Uterus (tissue), 3 donors: ENCODE measurements at regions not wholly inside any gene's neighbourhood (a gene's known extent, or its start where the extent isn't known, plus 50 kb on each side); places are given as distances from the start of the nearest gene placed in this dataset.

ENCODE experiments used
- DNase-seq, 2 donors: peaks; one replicate each; pipeline ENCODE4 v3.0.0-alpha.2; 2019 to 2020
- H3K27ac ChIP-seq, 2 donors: fragments of 200-600 bp; sonication (generic); 1 replicate in 1 of 2; 2 replicates in 1 of 2; pipeline ENCODE4 v1.5.1; 2016 to 2018
- H3K27me3 ChIP-seq, 2 donors: fragments of 200-600 bp; sonication (generic); one replicate each; pipeline ENCODE4 v1.5.1; 2018 to 2019; ENCODE audit warnings: control low read depth in 1 of 2
- H3K36me3 ChIP-seq, 2 donors: fragments of 200-600 bp; sonication (generic); one replicate each; pipeline ENCODE4 v1.5.1; 2019; ENCODE audit warnings: control low read depth in 1 of 2
- H3K4me1 ChIP-seq, 2 donors: fragments of 200-600 bp; sonication (generic); one replicate each; pipeline ENCODE4 v1.5.1; 2018 to 2019; ENCODE audit warnings: control low read depth in 1 of 2
- H3K4me3 ChIP-seq, 2 donors: fragments of 200-600 bp; sonication (generic); 1 replicate in 1 of 2; 2 replicates in 1 of 2; pipeline ENCODE4 v1.5.1; 2018 to 2019; ENCODE audit warnings: mild to moderate bottlenecking in 1 of 2
- H3K9me3 ChIP-seq, 2 donors: fragments of 200-600 bp; sonication (generic); one replicate each; pipeline ENCODE4 v1.5.1; 2019; ENCODE audit warnings: control low read depth in 1 of 2
- POLR2A ChIP-seq, 2 donors: fragments of 450-650 bp; IDR thresholded peaks; one replicate each; pipeline ENCODE4 v1.6.1; 2016; ENCODE audit warnings: antibody characterized with exemption in 2 of 2, mild to moderate bottlenecking in 1 of 2, moderate library complexity in 1 of 2
- intact Hi-C: fragments of 100-400 bp; cut with DNase I; formaldehyde crosslinking; loops from one replicate; pipeline ENCODE4 v1.15.1; 2023; ENCODE audit warnings: low total_unique reads
- TF ChIP-seq, protein P1 (sequence below), 4 experiments: fragments of 200-600 bp in 2 of 4; fragments of 450-650 bp in 2 of 4; sonication (generic) in 2 of 4; IDR thresholded peaks; one replicate each; pipeline ENCODE4 v1.5.1; 2016 to 2019; ENCODE audit warnings: antibody characterized with exemption in 4 of 4, mild to moderate bottlenecking in 2 of 4, moderate library complexity in 1 of 4
- donor health status: DM: yes; HTN: yes; CAD: no.

DNA sequence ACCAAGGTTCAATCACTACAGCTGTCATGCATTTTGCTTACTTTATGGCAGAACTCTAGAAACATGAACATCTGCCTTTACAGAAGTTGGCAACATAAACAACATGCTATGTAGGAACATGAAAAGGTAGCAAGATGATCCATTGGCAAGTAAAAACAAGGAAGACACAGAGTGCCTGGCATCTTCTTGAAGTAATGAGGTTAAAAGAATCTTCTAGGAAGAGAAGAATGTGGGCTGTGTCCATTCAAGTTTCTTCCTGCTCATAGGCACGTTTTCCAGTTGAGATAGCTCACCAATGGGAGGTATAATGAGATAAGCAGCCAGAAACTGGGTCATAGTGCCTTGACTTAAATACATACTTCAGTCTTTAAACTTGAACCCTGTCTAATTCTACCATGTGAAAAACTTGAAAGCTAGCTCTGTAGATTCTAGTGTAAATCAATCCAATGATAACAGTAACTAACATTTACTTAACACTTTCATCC, 109.4 kb upstream of the PRLR start:
- Histone ChIP-seq H3K4me3 (no peak overlapping the region), H3K4me1 (no peaks in the 10 kb centered on the region), H3K36me3 (no peaks in the 10 kb centered on the region), H3K27ac (no peak overlapping the region), H3K27me3 (no peaks in the 10 kb centered on the region), H3K9me3 (no peaks in the 10 kb centered on the region)
- TF ChIP-seq, protein P1, sequence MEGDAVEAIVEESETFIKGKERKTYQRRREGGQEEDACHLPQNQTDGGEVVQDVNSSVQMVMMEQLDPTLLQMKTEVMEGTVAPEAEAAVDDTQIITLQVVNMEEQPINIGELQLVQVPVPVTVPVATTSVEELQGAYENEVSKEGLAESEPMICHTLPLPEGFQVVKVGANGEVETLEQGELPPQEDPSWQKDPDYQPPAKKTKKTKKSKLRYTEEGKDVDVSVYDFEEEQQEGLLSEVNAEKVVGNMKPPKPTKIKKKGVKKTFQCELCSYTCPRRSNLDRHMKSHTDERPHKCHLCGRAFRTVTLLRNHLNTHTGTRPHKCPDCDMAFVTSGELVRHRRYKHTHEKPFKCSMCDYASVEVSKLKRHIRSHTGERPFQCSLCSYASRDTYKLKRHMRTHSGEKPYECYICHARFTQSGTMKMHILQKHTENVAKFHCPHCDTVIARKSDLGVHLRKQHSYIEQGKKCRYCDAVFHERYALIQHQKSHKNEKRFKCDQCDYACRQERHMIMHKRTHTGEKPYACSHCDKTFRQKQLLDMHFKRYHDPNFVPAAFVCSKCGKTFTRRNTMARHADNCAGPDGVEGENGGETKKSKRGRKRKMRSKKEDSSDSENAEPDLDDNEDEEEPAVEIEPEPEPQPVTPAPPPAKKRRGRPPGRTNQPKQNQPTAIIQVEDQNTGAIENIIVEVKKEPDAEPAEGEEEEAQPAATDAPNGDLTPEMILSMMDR (IDR thresholded peaks at IDR 0.05) = no peak
- no peak for TF ChIP-seq POLR2A (IDR thresholded peaks at IDR 0.05)
- no peak for DNase-seq
- intact Hi-C loops = no loop called here

DNA sequence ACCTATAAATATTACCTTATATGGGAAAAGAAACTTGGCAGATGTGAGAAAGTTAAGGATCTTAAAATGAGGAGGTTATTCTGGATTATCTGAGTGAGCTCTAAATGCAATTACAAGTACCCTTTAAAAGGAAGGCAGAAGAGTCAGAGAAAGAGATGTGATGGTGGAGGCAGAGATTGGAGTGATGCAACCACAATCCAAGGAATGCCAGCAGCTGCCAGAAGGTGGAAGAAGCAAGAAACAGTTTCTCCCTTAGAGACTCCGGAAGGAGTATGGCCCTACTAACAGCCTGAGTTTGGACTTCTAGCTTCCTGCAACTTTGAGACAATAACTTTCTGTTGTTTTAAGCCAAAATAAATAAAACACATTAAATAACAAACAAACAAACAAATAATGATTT, 108.7 kb upstream of the PRLR start:
- Histone ChIP-seq H3K4me1 (no peaks in the 10 kb centered on the region), H3K9me3 (no peaks in the 10 kb centered on the region), H3K36me3 (no peaks in the 10 kb centered on the region), H3K4me3 (no peak overlapping the region), H3K27ac (no peak overlapping the region), H3K27me3 (no peaks in the 10 kb centered on the region)
- TF ChIP-seq, protein P1 (IDR thresholded peaks at IDR 0.05) = no peak
- no peak for TF ChIP-seq POLR2A (IDR thresholded peaks at IDR 0.05)
- DNase-seq = no peak
- intact Hi-C loops = no loop called here

DNA sequence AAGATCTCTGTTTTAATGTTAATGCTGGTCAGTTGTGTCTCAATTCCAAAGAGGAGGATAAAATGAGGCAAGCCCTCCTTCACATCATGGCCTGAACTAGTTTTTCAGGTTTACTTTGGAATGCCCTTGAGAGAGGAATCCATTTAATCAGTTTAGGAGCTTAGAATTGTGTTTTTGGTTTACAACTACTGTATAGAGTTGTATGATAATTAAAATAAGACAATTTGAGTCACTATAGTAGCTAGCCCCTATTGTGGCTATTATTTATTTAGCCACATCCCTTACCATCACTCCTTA, 107.8 kb upstream of the PRLR start:
- H3K9me3 ChIP-seq = no peaks in the 10 kb centered on the region
- no peak overlapping the region for H3K27ac ChIP-seq
- DNase-seq = no peak
- intact Hi-C loops = no loop called here
- H3K4me1 ChIP-seq = no peaks in the 10 kb centered on the region
- H3K4me3 ChIP-seq = no peak overlapping the region
- no peaks in the 10 kb centered on the region for H3K36me3 ChIP-seq
- TF ChIP-seq, protein P1 (IDR thresholded peaks at IDR 0.05) = no peak
- no peak for TF ChIP-seq POLR2A (IDR thresholded peaks at IDR 0.05)
- no peaks in the 10 kb centered on the region for H3K27me3 ChIP-seq

DNA sequence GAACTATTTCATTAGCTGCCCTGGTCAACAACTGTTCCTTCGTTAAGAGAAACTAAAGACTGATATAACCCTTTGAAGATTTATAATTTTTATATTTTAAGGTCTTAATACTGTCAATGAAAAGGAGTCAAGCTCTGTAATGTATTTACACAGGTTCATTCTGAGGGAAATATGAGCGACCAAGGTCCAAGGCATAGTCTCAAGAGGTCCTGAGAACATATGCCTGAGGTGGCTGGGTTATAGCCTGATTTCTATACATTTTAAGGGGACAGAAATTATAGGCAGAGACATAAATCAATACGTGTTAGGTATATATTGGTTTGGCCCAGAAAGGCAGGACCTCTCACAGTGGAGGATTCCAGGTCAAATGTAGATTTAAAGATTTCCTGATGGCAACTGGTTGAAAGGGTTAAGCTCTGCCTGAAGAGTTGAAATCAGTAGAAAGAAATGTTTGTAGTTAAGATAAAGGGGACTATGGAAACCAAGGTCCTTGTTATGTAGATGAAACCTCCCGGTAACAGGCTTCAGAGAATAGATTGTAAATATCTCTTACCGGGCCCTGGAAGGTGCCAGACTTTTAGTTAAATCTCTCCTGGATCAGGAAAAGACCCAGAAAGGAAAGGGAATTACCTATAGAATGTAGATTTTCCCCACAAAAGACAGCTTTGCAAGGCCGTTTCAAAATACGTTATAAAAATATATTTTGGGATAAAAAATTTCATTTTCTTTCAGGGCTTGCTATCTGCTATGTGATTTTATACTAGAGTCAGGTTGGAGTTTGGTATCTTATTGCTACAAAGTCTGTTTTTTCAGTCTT, 107.3 kb upstream of the PRLR start:
- Histone ChIP-seq H3K4me1 (no peaks in the 10 kb centered on the region), H3K4me3 (no peak overlapping the region), H3K9me3 (no peaks in the 10 kb centered on the region), H3K27me3 (no peaks in the 10 kb centered on the region), H3K36me3 (no peaks in the 10 kb centered on the region), H3K27ac (no peak overlapping the region)
- DNase-seq = no peak
- TF ChIP-seq, protein P1 (IDR thresholded peaks at IDR 0.05) = no peak
- TF ChIP-seq POLR2A (IDR thresholded peaks at IDR 0.05) = no peak
- intact Hi-C loops = no loop called here

DNA sequence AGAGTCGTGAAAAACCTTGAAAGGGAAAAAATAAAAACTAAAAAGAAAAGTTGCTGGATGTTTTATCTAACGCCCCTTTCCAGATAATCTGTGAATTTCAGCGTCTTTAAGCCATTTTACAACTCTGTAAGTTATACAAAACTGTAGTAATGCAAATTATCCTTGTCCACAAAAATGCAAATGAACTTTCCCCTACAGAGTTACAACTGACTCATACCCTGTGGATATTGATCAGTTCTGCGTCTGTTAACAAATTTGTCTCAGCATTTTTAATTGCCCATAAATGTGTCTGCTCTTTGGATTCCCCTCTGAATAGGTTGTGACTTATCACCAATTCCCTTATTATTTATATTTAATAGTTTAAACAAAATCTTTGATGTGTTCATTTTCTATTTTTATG, 105.9 kb upstream of the PRLR start:
- Histone ChIP-seq H3K9me3 (no peaks in the 10 kb centered on the region), H3K27ac (no peak overlapping the region), H3K36me3 (no peaks in the 10 kb centered on the region), H3K4me3 (no peak overlapping the region), H3K4me1 (no peaks in the 10 kb centered on the region), H3K27me3 (no peaks in the 10 kb centered on the region)
- TF ChIP-seq POLR2A (IDR thresholded peaks at IDR 0.05) = no peak
- TF ChIP-seq, protein P1 (IDR thresholded peaks at IDR 0.05) = no peak
- intact Hi-C loops = no loop called here
- DNase-seq = no peak
